HFFc6 (cell line): ENCODE measurements at regions not wholly inside any gene's neighbourhood (a gene's known extent, or its start where the extent isn't known, plus 50 kb on each side); places are given as distances from the start of the nearest gene placed in this dataset.

Experiments
- DNase-seq: peaks from one replicate; pipeline ENCODE4 v3.0.0-alpha.2; 2018
- H3K27ac Mint-ChIP-seq: 2 replicates; pipeline ENCODE4 v1.8.0; 2020; ENCODE audit warnings: mild to moderate bottlenecking, mixed read lengths
- H3K27me3 Mint-ChIP-seq: 2 replicates; pipeline ENCODE4 v1.8.0; 2021; ENCODE audit warnings: mild to moderate bottlenecking, moderate library complexity, mixed read lengths; ENCODE audit not compliant: insufficient read depth
- H3K36me3 Mint-ChIP-seq: 2 replicates; pipeline ENCODE4 v1.8.0; 2021; ENCODE audit warnings: low read depth, mixed read lengths
- H3K4me1 Mint-ChIP-seq: 2 replicates; pipeline ENCODE4 v1.8.0; 2020; ENCODE audit warnings: low read depth, mixed read lengths
- H3K4me3 Mint-ChIP-seq: 2 replicates; pipeline ENCODE4 v1.8.0; 2020; ENCODE audit warnings: mild to moderate bottlenecking, moderate library complexity, mixed read lengths
- H3K9me3 Mint-ChIP-seq: 2 replicates; pipeline ENCODE4 v1.8.0; 2020; ENCODE audit warnings: mild to moderate bottlenecking, mixed read lengths
- TF ChIP-seq, protein P1 (sequence below): fragments of 200-600 bp; sonication (generic); IDR thresholded peaks from 2 replicates; pipeline ENCODE4 v1.5.0; 2021; ENCODE audit warnings: antibody characterized with exemption, mild to moderate bottlenecking

- Mint-ChIP-seq H3K4me3 (no peak overlapping the region; the same call in 1 of the 2 replicates), H3K27me3 (no peaks in the 10 kb centered on the region; the same call in 1 of the 2 replicates), H3K27ac (peak overlapping the region; percentile 62), H3K36me3 (no peaks in the 10 kb centered on the region), H3K9me3 (no peaks in the 10 kb centered on the region), H3K4me1 (peaks cover 40% of the 10 kb centered on the region)
- TF ChIP-seq, protein P1, sequence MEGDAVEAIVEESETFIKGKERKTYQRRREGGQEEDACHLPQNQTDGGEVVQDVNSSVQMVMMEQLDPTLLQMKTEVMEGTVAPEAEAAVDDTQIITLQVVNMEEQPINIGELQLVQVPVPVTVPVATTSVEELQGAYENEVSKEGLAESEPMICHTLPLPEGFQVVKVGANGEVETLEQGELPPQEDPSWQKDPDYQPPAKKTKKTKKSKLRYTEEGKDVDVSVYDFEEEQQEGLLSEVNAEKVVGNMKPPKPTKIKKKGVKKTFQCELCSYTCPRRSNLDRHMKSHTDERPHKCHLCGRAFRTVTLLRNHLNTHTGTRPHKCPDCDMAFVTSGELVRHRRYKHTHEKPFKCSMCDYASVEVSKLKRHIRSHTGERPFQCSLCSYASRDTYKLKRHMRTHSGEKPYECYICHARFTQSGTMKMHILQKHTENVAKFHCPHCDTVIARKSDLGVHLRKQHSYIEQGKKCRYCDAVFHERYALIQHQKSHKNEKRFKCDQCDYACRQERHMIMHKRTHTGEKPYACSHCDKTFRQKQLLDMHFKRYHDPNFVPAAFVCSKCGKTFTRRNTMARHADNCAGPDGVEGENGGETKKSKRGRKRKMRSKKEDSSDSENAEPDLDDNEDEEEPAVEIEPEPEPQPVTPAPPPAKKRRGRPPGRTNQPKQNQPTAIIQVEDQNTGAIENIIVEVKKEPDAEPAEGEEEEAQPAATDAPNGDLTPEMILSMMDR: no peak
- DNase-seq: no peak
Measured at GRCh38 chr3:106006571-106006970, 137.8 kb upstream of the CBLB start.

- Mint-ChIP-seq H3K4me1 (peaks cover 43% of the 10 kb centered on the region), H3K4me3 (no peak overlapping the region), H3K27ac (no peak overlapping the region), H3K27me3 (no peaks in the 10 kb centered on the region; the same call in 1 of the 2 replicates), H3K9me3 (no peaks in the 10 kb centered on the region), H3K36me3 (no peaks in the 10 kb centered on the region)
- DNase-seq: no peak
- TF ChIP-seq, protein P1: no peak
Measured at GRCh38 chr3:106007512-106007911, 138.7 kb upstream of the CBLB start.

- H3K9me3 Mint-ChIP-seq: no peaks in the 10 kb centered on the region
- H3K27ac Mint-ChIP-seq: no peak overlapping the region
- TF ChIP-seq, protein P1: no peak
- peaks cover 41% of the 10 kb centered on the region for H3K4me1 Mint-ChIP-seq
- DNase-seq: no peak
- H3K36me3 Mint-ChIP-seq: no peaks in the 10 kb centered on the region
- H3K4me3 Mint-ChIP-seq: no peak overlapping the region
- H3K27me3 Mint-ChIP-seq: no peaks in the 10 kb centered on the region; the same call in 1 of the 2 replicates
Measured at GRCh38 chr3:106008766-106009165, 140.0 kb upstream of the CBLB start.

DNA sequence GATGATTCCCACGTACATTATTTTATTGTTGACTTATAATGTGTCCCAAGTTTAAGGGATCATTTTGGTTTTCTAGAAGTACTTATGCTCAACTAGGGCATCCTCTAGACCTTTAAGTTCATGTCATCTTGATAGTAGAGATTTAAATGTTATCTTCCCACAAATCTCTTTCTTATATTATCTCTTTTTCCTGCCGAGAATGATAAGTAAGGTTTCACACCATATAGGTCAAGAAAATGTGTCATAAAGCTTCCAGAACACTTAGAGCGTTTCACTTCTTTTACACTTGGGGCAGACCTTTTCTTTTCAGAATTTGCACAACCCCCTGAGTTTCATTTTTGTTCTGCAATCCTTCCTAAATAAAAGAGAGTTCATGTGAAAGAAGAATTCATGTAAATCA, 142.0 kb upstream of the CBLB start:
- Mint-ChIP-seq H3K4me3 (no peak overlapping the region), H3K36me3 (no peaks in the 10 kb centered on the region), H3K27ac (no peak overlapping the region), H3K4me1 (peaks cover 42% of the 10 kb centered on the region), H3K9me3 (no peaks in the 10 kb centered on the region), H3K27me3 (no peaks in the 10 kb centered on the region; the same call in 1 of the 2 replicates)
- no peak for DNase-seq
- TF ChIP-seq, protein P1: no peak

GRCh38 chr3:106013971-106014370, 145.2 kb upstream of the CBLB start:
- Mint-ChIP-seq H3K4me1 (peaks cover 42% of the 10 kb centered on the region), H3K9me3 (no peaks in the 10 kb centered on the region; the same call in none of the 2 replicates), H3K36me3 (peaks cover 10% of the 10 kb centered on the region; the same call in 1 of the 2 replicates), H3K27ac (peak overlapping the region; percentile 85), H3K27me3 (no peaks in the 10 kb centered on the region), H3K4me3 (peak overlapping the region; percentile 40)
- TF ChIP-seq, protein P1: no peak
- peak; percentile 95 for DNase-seq

DNA sequence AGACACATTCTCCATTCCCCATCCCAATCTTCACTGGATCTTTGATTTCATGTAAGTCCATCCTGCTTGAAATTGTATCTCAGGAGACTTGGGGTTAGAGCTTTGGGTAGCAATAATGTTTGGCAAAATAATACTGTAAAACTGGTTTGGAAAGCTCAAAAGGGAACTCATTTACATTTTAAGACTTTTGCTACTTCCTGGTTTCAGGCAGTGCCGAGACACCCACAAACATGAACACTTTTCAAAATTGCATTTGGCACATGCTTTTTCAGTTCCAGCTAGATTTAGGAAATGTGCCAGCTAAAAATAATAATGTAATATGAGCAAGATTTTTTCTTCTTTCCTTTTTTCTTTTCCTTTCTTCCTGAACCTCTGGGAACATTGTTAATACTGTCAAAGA, 145.7 kb upstream of the CBLB start:
- H3K36me3 Mint-ChIP-seq: peaks cover 12% of the 10 kb centered on the region; the same call in 1 of the 2 replicates
- no peaks in the 10 kb centered on the region for H3K27me3 Mint-ChIP-seq
- H3K4me1 Mint-ChIP-seq: peaks cover 42% of the 10 kb centered on the region
- TF ChIP-seq, protein P1: no peak
- H3K4me3 Mint-ChIP-seq: peak overlapping the region; percentile 40
- peak overlapping the region; percentile 85 for H3K27ac Mint-ChIP-seq
- DNase-seq: no peak
- no peaks in the 10 kb centered on the region; the same call in none of the 2 replicates for H3K9me3 Mint-ChIP-seq
